ENCODE measurements at regions not wholly inside any gene's neighbourhood (a gene's known extent, or its start where the extent isn't known, plus 50 kb on each side); places are given as distances from the start of the nearest gene placed in this dataset.

DNA sequence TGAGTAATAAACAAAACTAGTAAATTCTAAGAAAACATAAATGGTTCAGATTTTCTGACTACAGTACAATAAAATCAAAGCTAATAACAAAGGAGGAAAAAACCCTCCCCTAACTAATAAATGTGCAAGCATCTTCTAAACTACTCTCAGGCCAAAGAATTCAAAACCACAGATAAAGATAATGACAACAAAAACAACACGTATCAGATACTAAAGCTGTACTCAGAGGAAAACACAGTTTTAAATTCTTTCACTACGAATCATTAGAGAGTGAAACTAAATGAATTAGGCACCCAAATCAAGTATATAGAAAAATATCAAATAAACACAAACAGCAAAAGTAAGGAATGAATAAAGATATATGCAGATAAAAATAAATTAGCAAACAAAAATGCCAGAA lies 200.9 kb downstream of the TEX36 start:
- H3F3A ChIP-seq (ENCODE audit: low read depth), result no peaks in the 10 kb centered on the region
- Mint-ChIP-seq H3K4me3 (no peak overlapping the region), H3K4me1 (no peaks in the 10 kb centered on the region), H3K27ac (no peak overlapping the region), H3K36me3 (no peaks in the 10 kb centered on the region), H3K27me3 (ENCODE audit: insufficient read depth, low read depth) (no peaks in the 10 kb centered on the region), H3K9me3 (no peaks in the 10 kb centered on the region)
- no peaks in the 10 kb centered on the region for H4K20me1 ChIP-seq (ENCODE audit: low read depth)
- no peaks in the 10 kb centered on the region for H3K9me3 ChIP-seq (ENCODE audit: low read depth)
- H2AFZ ChIP-seq (replicated peaks), result no peak overlapping the region
- H3K36me3 ChIP-seq, result no peaks in the 10 kb centered on the region
- no peaks in the 10 kb centered on the region for H3K79me2 ChIP-seq (ENCODE audit: low read depth)
- no peak overlapping the region for H3K27ac ChIP-seq
- DNase-seq (ENCODE audit: low spot score), result no peak
- no peaks in the 10 kb centered on the region for H3K4me1 ChIP-seq
- TF ChIP-seq EZH2 (IDR thresholded peaks at IDR 0.05), result no peak
- TF ChIP-seq, protein P1, sequence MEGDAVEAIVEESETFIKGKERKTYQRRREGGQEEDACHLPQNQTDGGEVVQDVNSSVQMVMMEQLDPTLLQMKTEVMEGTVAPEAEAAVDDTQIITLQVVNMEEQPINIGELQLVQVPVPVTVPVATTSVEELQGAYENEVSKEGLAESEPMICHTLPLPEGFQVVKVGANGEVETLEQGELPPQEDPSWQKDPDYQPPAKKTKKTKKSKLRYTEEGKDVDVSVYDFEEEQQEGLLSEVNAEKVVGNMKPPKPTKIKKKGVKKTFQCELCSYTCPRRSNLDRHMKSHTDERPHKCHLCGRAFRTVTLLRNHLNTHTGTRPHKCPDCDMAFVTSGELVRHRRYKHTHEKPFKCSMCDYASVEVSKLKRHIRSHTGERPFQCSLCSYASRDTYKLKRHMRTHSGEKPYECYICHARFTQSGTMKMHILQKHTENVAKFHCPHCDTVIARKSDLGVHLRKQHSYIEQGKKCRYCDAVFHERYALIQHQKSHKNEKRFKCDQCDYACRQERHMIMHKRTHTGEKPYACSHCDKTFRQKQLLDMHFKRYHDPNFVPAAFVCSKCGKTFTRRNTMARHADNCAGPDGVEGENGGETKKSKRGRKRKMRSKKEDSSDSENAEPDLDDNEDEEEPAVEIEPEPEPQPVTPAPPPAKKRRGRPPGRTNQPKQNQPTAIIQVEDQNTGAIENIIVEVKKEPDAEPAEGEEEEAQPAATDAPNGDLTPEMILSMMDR (IDR thresholded peaks at IDR 0.05), result no peak
- TF ChIP-seq EZH2phosphoT487 (IDR thresholded peaks at IDR 0.05), result no peak
- H3K9ac ChIP-seq, result no peak overlapping the region
- H3K27me3 ChIP-seq, result no peaks in the 10 kb centered on the region
- no peak overlapping the region for H3K4me2 ChIP-seq
- H3K4me3 ChIP-seq, result no peak overlapping the region

DNA sequence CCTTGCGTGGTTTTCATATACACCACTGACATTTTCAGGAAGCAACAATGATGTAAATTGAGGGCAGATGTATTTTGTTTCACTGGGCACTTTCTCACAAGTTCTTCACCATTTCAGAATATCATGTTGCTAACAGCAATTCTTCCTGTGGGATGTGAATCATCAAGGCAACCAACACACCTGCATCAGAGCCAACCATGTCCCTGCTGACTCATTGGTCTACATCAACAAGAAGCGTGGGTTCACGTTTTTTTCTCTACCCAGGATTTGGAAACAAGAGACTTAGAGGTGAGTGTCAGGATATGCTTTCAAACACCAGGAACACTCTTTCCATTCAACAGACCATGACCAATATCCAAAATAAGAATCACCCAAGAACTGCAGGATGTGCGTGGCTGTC lies 203.9 kb downstream of the TEX36 start:
- Histone ChIP-seq H3F3A (ENCODE audit: low read depth) (no peaks in the 10 kb centered on the region), H4K20me1 (ENCODE audit: low read depth) (no peaks in the 10 kb centered on the region), H3K4me2 (no peak overlapping the region), H3K9ac (no peak overlapping the region), H3K36me3 (no peaks in the 10 kb centered on the region), H3K79me2 (ENCODE audit: low read depth) (no peaks in the 10 kb centered on the region), H3K9me3 (ENCODE audit: low read depth) (no peaks in the 10 kb centered on the region), H3K4me1 (no peaks in the 10 kb centered on the region), H3K27me3 (no peaks in the 10 kb centered on the region), H2AFZ (replicated peaks) (no peak overlapping the region), H3K4me3 (no peak overlapping the region), H3K27ac (no peak overlapping the region)
- H3K4me1 Mint-ChIP-seq, result no peaks in the 10 kb centered on the region
- H3K27me3 Mint-ChIP-seq (ENCODE audit: insufficient read depth, low read depth), result peaks cover 5% of the 10 kb centered on the region
- TF ChIP-seq EZH2 (IDR thresholded peaks at IDR 0.05), result no peak
- TF ChIP-seq, protein P1 (IDR thresholded peaks at IDR 0.05), result no peak
- no peak for TF ChIP-seq EZH2phosphoT487 (IDR thresholded peaks at IDR 0.05)
- DNase-seq (ENCODE audit: low spot score), result no peak
- no peaks in the 10 kb centered on the region for H3K36me3 Mint-ChIP-seq
- no peak overlapping the region for H3K4me3 Mint-ChIP-seq
- no peak overlapping the region for H3K27ac Mint-ChIP-seq
- no peaks in the 10 kb centered on the region for H3K9me3 Mint-ChIP-seq

DNA sequence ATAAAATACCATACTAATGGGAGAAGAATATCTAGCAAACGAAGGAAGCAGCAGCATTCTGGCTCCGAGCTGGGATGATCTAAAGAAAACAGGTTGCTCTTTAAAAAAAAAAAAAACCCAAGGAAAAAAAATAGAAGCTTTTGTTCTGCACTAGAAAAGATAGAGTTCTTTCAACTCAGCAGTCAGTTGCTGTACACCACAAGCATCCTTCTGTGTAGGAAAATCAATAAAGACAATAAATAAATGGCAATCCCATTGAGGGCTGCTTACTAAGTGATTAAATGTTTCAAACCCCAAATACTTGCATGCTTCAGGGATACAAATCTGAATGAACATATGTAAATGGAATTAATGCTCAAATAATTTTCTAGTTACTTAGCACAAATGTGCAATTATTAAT lies 207.1 kb downstream of the TEX36 start:
- Histone ChIP-seq H3F3A (ENCODE audit: low read depth) (no peaks in the 10 kb centered on the region), H2AFZ (replicated peaks) (no peak overlapping the region), H3K4me2 (no peak overlapping the region), H4K20me1 (ENCODE audit: low read depth) (no peaks in the 10 kb centered on the region), H3K4me1 (no peaks in the 10 kb centered on the region), H3K79me2 (ENCODE audit: low read depth) (no peaks in the 10 kb centered on the region), H3K27me3 (no peaks in the 10 kb centered on the region), H3K9me3 (ENCODE audit: low read depth) (no peaks in the 10 kb centered on the region), H3K9ac (no peak overlapping the region), H3K27ac (no peak overlapping the region), H3K4me3 (no peak overlapping the region), H3K36me3 (no peaks in the 10 kb centered on the region)
- DNase-seq (ENCODE audit: low spot score), result no peak
- Mint-ChIP-seq H3K36me3 (no peaks in the 10 kb centered on the region), H3K27ac (no peak overlapping the region), H3K27me3 (ENCODE audit: insufficient read depth, low read depth) (peaks cover 5% of the 10 kb centered on the region), H3K4me3 (no peak overlapping the region), H3K9me3 (no peaks in the 10 kb centered on the region), H3K4me1 (no peaks in the 10 kb centered on the region)
- TF ChIP-seq, protein P1 (IDR thresholded peaks at IDR 0.05), result no peak
- TF ChIP-seq EZH2 (IDR thresholded peaks at IDR 0.05) (no peak), EZH2phosphoT487 (IDR thresholded peaks at IDR 0.05) (no peak)

Data from neural progenitor cell (in vitro differentiated cells).